Urothelium cell line (cell line): ENCODE measurements at regions not wholly inside any gene's neighbourhood (a gene's known extent, or its start where the extent isn't known, plus 50 kb on each side); places are given as distances from the start of the nearest gene placed in this dataset.

Source experiments
- DNase-seq: peaks from one replicate; pipeline ENCODE4 v3.0.0; 2011; ENCODE audit warnings: low spot score, mixed read lengths
- FAIRE-seq: peaks from 2 replicates; lab custom pipeline; 2011; peaks lifted over from hg19 to GRCh38; lab: Jason Lieb, UNC

GRCh38 chr4:96753216-96753615 is 913.3 kb downstream of the PDHA2 start:
- FAIRE-seq (no peak), DNase-seq (no peak)

GRCh38 chr4:96755569-96756484 is 915.9 kb downstream of the PDHA2 start:
- FAIRE-seq (no peak), DNase-seq (no peak)

DNA sequence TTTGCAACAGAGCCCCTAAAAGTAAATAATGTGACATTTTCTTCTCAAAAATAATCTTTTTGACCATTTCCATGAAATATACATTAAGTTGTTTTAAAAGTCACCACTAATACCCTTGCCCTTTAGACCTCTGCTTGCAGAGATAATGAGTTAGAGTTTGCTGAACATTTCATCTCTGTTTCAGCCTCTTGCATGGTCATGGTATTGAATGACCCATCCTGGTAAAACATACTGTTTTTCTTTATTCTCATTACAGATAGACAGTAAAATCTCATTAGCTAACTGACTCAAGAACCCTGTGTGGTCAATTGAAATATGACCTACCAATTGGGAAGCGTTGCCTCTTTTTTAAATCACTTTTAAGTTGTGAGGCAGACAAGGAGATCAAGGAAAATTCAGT is 916.7 kb downstream of the PDHA2 start:
- FAIRE-seq (no peak), DNase-seq (no peak)

- no peak for FAIRE-seq
These were observed 923.7 kb downstream of the PDHA2 start for GRCh38 chr4:96763546-96763945.

GRCh38 chr4:96766359-96766758 is 926.5 kb downstream of the PDHA2 start:
- no peak for FAIRE-seq

More at GRCh38 chr4:96763546-96763945, 923.7 kb downstream of the PDHA2 start:
- DNase-seq, result no peak

GRCh38 chr4:96767815-96768480 is 928.1 kb downstream of the PDHA2 start:
- FAIRE-seq (no peak), DNase-seq (no peak)

More at GRCh38 chr4:96766359-96766758, 926.5 kb downstream of the PDHA2 start:
- no peak for DNase-seq

DNA sequence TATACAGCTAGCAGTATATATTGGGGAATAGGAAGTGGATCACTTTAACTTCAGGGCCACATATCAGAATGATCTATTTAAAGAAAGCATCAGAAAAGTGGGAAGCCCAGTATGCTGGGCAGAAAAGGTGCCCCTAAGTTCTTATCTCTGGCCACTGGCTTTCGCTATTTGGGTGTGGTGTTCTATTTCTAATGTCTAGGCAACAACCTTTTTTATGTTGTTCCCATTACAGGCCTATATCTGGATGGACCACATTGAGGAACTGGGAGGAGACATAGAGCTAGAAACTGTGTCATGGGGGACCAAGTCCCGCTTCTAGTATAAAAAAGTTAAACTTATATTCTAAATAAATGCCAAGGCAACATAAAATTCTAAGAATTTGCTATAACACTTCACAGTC is 935.6 kb downstream of the PDHA2 start:
- DNase-seq (no peak), FAIRE-seq (no peak)

DNA sequence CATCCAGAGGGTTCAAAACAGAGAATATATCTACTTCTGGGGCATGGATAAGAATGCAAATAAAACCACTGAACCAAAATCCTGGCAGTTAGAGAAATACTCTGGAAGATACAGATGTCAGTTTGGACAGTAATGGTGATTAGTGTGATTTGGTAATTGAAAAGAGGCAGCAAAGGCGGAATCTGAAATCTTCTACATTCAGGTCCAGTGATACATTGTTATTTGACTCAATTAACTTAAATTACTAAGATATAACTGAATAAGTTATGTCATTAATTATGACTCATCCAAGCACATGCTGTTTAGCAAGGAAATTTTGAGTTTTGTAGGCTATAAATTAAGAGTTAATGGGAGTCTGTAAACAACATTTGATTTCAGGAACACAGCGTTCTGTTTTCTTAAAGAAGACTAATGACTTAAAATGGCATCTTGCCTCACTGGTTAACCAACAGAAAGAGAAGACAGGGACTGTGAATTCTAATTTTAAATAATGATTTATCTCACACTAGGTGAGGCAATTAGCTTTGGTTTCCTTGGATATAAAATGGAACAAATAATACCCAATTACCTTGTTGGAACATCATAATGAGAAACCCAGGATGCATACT is 937.1 kb downstream of the PDHA2 start:
- no peak for FAIRE-seq
- DNase-seq, result no peak

DNA sequence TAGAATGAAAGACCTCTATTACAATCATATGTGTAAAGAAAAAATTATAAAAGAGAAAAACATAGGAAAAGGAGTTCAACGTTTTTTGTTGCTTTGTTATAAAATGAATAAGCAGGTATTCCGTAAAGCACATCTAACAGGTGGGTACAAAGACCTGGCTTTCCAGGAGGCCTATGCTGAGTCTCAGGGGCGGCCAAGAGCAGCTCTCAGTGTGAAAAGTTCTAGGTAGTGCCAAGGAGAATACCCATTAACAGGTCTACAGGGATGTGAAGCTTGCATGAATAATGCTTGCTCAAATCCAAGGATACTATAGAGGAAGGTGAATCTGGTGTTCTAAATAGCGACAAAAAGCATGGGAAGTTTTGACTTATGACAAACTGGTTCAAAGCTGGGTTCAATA is 944.4 kb downstream of the PDHA2 start:
- DNase-seq, result no peak
- FAIRE-seq, result no peak

DNA sequence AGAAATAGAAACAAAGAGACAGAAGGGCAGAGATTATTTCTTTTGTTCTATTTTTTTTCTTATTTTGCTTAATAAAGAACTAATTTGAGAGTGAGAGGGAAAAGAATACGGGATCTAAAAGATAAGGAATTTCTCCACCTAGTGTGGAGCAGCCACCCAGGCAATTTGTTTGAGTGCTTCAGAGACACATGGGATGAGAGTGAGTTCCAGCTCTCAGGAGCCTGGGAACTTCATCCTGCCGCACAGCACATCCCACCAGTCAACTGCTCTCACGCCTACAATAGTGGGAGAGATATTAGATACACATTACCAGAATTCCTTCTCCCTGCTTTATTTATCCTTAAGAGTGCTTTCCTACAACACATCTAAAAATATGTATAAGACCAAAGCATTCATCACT is 946.4 kb downstream of the PDHA2 start:
- DNase-seq (no peak), FAIRE-seq (no peak)

DNA sequence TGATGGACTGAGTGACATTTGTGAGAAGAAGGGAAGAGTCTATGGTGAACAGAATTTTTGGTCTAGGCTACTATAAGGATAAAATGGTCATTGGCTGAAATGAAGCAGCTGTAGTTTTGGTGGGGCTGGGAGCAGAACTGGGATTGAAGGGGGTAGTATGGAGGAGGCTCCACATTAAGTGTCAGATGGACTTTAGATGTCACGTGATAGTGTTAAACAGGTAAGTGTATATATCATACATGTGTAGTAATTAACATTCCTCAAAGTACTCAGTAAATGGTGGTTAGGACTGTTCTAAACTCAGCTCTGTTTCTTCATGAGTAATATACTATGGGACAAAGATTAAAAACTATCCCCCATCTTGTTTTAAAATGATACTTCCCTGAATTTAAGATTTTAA is 947.9 kb downstream of the PDHA2 start:
- DNase-seq, result no peak
- no peak for FAIRE-seq

- DNase-seq (no peak), FAIRE-seq (no peak)
These were observed 969.7 kb downstream of the PDHA2 start for GRCh38 chr4:96809563-96809962.

- no peak for DNase-seq
- no peak for FAIRE-seq
These were observed 987.2 kb downstream of the PDHA2 start for GRCh38 chr4:96827086-96827485.

DNA sequence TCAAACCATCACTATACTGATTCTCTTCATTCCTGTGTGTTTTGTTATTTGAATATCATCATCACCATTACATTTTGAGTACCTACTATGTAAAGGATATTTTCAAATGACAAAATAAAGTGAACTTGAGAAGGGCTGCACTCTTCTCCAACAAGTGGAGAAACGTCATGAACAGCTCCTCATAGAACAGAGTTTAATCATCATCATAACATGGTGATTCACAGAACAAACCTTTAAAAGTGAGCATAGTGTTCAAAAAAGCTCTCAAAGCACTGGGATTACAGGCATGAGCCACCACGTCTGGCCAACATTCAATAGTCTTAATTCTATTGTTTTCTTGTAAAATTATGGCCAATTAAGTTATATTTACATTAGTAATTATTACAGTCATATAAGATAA is 993.9 kb downstream of the PDHA2 start:
- FAIRE-seq, result no peak

DNA sequence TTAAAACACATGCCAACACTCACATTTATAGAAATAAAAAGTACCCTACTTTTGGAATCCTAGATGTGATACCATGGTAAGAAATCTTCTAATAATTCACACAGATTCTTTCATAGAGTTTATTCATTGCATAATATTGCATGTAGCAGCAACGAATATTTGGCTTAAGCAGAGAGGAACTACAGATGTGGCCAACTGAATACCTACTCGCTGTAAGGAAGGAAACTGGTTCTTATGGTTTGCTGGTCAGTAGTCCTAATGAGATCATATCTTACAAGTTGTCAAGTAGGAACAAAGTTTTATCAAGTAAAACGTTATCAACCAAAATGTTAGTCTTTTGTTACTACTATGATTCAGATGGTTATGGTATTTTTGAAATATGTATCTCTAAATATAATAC is 996.1 kb downstream of the PDHA2 start:
- DNase-seq (no peak), FAIRE-seq (no peak)

More for the DNA sequence above, 993.9 kb downstream of the PDHA2 start:
- no peak for DNase-seq

- DNase-seq (no peak), FAIRE-seq (no peak)
These were observed 999.5 kb downstream of the PDHA2 start for GRCh38 chr4:96839441-96839840.

GRCh38 chr4:96841801-96842200 is 1001.9 kb downstream of the PDHA2 start:
- FAIRE-seq, result no peak
- DNase-seq, result no peak

- FAIRE-seq (no peak), DNase-seq (no peak)
These were observed 1005.1 kb downstream of the PDHA2 start for GRCh38 chr4:96844858-96845490.

- no peak for DNase-seq
- FAIRE-seq, result no peak
These were observed 1005.9 kb downstream of the PDHA2 start for GRCh38 chr4:96845819-96846218.

DNA sequence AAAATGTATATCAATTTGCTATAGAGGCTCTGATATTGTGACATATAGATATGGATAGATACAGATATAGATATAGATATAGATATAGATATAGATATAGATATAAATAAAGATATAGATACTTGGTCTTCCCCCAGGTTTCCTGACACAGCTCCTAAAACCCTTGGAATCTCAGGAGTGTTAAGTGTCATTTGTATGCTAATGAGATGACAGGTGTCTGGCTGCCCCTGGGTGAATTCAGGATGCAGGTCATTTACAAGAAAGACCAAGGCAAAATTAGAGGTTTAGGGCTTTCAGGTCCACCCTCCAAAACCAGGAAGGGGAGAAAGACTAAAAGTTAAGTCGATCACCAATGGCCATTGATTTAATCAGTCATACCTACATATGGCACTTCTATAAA is 1034.8 kb downstream of the PDHA2 start:
- FAIRE-seq (no peak), DNase-seq (no peak)

GRCh38 chr4:96879527-96879926 is 1039.6 kb downstream of the PDHA2 start:
- no peak for DNase-seq
- FAIRE-seq, result no peak
